Head of caudate nucleus (tissue), 42 donors: ENCODE measurements at regions not wholly inside any gene's neighbourhood (a gene's known extent, or its start where the extent isn't known, plus 50 kb on each side); places are given as distances from the start of the nearest gene placed in this dataset.
"Not testable (repeated sequence)": the region's sequence is repeated elsewhere in the genome, so short reads cannot be mapped to it uniquely, and the experiment has no call there.

Experiments
- DNase-seq, 42 donors: peaks; one replicate each; pipeline versions ENCODE4 v3.0.0 to v3.0.0-alpha.2; 2020 to 2021; ENCODE audit warnings: mixed read lengths in 7 of 42
- intact Hi-C: fragments of 100-400 bp; cut with DNase I; formaldehyde crosslinking; loops from one replicate; pipeline ENCODE4 v1.15.0; 2022

DNA sequence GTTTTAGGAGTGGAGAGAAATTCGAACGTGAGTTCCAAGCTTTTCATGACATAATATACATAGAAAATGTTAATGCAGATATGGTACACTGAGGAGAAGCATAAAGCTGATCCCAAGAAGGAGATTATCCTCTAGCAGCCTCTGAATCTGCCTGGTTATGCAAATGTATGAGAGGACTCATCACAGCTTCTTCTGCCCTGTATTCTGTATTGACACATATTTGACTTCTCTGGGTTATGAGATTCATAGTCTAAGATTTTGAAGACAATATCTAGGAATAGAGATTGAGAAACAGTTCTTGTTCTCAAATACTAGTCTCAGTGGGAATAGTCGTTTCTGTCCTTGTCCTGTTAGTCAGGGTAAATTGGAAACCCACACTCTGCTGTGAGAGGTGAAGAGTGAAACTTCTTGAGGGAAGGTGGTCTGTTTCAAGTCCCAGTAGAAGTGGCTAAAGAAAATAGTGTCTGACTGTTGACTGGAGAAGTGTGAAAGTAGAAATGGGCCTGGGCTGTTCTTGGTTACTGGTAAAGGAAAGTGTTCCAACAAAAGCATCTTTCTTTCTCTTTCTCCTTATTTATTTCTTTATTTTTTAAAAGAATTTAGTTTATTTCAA lies 1356.6 kb downstream of the SLITRK5 start:
- intact Hi-C loops, result no loop called here
- DNase-seq, result no peak

GRCh38 chr13:89029062-89029461 lies 1357.9 kb downstream of the SLITRK5 start:
- intact Hi-C loops, result no loop called here
- peak in 29 of 42 donors; percentile 3 to 71 (median 30) for DNase-seq

GRCh38 chr13:89034015-89034414 lies 1362.8 kb downstream of the SLITRK5 start:
- intact Hi-C loops, result no loop called here
- DNase-seq, result no peak

DNA sequence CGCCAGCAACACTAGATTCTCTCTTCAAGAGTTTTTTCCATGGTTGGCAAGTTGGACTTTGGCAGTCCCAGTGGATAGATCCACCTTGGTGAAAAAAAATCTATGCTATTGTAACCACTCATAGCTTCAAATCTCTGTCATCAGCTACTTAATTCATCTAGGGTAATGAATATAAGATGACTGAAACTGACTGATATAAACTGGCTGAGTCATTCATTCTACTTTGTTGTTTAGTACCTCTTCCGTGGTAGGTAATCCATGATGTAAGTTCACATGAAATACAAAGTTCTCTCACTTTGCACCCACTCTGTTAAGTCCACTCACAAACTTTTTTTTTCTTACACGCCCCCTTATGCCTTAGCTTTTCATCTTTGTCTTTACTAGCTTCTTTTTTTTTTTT lies 1381.5 kb downstream of the SLITRK5 start:
- DNase-seq, result no peak
- intact Hi-C loops, result no loop called here

- no peak for DNase-seq
Observed at GRCh38 chr13:89053418-89053817, 1382.2 kb downstream of the SLITRK5 start.

DNA sequence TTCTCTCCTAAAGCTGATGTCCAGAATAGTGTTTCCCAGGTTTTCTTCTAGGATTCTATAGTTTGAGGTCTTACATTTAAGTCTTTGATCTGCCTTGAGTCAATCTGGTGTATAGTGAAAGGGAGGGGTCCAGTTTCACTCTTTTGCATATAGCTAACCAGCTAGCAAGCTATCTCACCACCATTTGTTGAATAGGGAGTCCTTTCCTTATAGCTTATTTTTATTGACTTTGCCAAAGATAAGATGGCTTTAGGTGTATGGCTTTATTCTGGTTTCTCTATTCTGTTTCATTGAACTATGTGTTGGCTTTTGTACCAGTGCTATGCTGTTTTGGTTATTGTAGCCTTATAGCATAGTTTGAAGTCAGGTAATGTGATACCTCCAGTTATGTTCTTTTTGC lies 1386.1 kb downstream of the SLITRK5 start:
- no peak for DNase-seq
- intact Hi-C loops, result no loop called here

More at GRCh38 chr13:89053418-89053817, 1382.2 kb downstream of the SLITRK5 start:
- intact Hi-C loops, result no loop called here

DNA sequence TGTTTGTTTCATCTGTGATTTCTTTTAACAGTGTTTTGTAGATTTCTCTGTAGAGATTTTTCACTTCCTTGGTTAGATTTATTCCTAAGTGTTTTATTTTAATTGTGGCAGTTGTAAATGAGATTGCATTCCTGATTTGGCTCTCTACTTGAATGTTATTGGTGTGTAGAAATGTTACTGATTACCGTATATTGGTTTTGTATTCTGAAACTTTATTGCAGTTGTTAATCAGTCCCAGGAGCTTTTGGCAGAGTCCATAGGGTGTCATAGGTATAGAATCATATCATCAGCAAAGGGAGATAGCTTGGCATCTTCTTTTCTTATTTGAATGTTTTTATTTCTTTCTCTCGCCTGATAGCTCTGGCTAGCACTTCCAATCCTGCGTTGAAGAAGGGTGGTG lies 1386.7 kb downstream of the SLITRK5 start:
- no peak for DNase-seq
- intact Hi-C loops, result no loop called here

DNA sequence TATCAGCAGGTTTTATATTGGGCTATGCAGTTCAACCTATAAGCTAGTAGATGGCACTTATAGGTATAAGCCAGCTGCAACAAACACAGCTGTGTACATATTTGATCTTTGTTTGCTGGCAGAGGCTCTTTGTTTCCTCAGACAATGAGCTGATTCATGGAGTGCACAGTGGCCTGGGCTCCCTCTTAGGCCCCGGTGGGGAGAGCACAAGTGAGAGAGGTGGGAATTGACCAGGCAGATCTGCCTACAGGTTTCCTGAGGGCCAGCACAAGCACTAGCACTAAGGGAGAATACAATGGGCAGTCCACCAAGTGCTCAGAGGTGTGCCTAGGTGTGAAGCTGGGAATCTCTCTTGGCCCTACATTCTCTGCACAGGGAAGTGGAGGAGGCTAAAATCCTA lies 1390.7 kb downstream of the SLITRK5 start:
- peak in 9 of 42 donors; percentile 2 to 41 (median 6) for DNase-seq
- intact Hi-C loops, result no loop called here

GRCh38 chr13:89066868-89067466 lies 1395.8 kb downstream of the SLITRK5 start:
- peak in 23 of 42 donors; percentile 6 to 74 (median 44) for DNase-seq
- intact Hi-C loops, result no loop called here

DNA sequence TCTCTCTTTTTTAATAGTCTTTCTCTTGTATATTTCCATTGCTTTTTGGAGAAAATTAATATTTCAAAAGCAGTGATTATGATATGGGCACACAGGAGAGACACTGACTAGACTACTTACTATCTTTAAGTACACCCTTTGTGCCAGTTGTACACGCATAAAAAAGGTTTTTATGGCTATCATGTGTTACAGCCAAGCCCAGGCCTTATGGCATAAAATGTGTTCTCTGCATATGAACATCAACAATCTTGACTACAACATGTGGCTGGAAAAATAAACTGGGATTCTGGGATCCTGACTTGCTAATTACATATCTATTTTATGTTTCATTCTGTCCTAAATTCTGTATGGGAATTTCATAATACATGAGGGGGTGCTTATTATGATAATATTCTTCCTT lies 1401.8 kb downstream of the SLITRK5 start:
- intact Hi-C loops, result no loop called here
- no peak for DNase-seq

DNA sequence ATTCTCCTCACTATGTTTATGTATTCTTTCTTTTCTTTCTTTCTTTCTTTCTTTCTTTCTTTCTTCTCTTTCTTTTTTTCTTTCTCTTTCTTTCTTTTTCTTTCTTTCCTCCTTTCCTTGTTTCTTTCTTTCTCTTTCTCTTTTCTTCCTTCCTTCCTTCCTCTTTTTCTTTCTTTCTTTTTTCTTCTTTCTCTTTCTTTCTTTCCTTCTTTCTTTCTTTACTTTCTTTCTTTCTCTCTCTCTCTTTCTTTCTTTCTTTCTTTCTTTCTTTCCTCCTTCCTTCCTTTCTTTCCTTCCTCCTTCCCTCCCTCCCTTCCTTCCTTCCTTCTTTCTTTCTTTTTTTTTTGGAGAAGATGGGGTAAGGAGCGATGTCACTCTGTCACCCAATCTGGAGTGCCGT lies 1405.5 kb downstream of the SLITRK5 start:
- intact Hi-C loops, result no loop called here
- DNase-seq, result no peak

- no peak for DNase-seq
- intact Hi-C loops, result no loop called here
Observed at GRCh38 chr13:89082623-89083022, 1411.5 kb downstream of the SLITRK5 start.

GRCh38 chr13:89088107-89088506 lies 1416.9 kb downstream of the SLITRK5 start:
- DNase-seq, intact Hi-C loops: not testable (repeated sequence)

GRCh38 chr13:89097994-89098393 lies 1426.8 kb downstream of the SLITRK5 start:
- intact Hi-C loops, result no loop called here
- DNase-seq, result no peak

- intact Hi-C loops, result no loop called here
- no peak for DNase-seq
Observed at GRCh38 chr13:89113744-89114143, 1442.6 kb downstream of the SLITRK5 start.

DNA sequence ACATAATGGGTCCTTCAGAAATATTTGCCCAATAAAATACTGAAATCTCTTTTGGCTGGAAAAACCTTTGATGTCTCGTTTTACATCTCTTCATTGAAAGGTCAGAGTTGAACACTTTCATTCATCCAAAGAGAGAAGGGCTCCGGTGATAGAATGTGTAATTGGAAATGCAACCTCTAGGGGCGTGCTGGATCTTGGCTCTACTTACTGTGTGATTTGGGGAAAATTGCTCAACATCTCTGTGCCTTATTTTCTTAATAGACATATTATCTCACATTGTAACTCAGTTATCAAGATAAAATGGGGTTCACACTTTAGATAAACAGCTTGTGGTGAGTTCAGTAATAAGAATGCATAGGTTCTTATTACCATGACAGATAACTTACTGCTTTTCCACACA lies 1444.1 kb downstream of the SLITRK5 start:
- intact Hi-C loops, result no loop called here
- no peak for DNase-seq

DNA sequence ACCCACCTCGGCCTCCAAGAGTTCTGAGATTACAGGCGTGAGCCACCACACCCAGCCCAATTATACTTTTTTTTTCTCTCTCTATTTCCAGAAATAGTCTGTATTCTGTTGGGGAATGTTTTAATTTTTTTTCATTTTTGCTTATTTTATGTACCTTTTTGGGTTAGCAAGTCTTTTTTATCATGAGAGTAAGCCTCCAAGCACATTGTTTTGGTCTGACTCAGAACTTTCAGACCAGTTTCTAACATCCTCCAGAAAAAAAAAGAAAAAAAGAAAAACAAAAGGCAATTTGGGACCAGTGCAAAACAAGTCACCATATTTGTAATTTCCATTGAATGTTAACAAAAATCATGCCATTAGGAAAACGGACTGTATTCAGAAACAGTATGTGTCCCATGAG lies 1465.5 kb downstream of the SLITRK5 start:
- intact Hi-C loops, result no loop called here
- DNase-seq, result no peak

DNA sequence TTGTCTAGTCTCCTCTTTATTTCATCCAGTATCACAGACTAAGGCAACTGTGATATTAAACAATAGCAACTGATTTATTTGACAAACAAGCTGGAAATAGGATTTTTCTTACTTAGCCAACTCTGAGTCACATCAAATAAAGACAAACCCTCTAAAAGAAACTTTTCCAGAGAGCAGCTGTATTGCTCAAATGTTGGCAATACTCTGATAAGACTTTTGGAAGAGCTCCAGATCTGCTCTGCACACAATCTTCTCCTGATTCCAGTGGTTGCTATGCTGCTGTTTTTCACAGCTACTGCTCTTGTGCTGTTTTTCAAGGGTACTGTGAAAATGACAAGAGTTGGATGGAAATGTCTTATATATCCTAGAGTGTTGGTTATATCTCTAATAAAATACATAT lies 1479.2 kb downstream of the SLITRK5 start:
- DNase-seq, result no peak
- intact Hi-C loops, result no loop called here

- intact Hi-C loops, result no loop called here
- no peak for DNase-seq
Observed at GRCh38 chr13:89153941-89154340, 1482.8 kb downstream of the SLITRK5 start.

DNA sequence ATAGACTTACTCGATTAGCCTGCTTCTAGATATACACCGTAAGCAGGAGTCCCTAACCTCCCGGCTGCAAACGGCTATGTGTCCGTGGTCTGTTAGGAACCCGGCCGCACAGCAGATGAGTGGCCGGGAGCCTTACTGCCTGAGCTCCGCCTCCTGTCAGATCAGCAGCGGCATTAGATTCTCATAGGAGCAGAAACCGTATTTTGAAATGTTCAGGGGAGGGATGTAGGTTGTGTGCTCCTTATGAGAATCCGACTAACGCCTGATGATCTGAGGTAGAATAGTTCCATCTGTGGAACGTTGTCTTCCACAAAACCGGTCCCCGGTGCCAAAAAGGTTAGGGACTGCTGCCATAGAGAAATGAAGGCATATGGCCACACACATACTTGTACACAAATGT lies 1491.9 kb downstream of the SLITRK5 start:
- DNase-seq, result no peak
- intact Hi-C loops, result no loop called here

- intact Hi-C loops, result no loop called here
- no peak for DNase-seq
Observed at GRCh38 chr13:89165685-89166084, 1494.5 kb downstream of the SLITRK5 start.
